ENCODE measurements at regions not wholly inside any gene's neighbourhood (a gene's known extent, or its start where the extent isn't known, plus 50 kb on each side); places are given as distances from the start of the nearest gene placed in this dataset.
"Not testable (repeated sequence)": the region's sequence is repeated elsewhere in the genome, so short reads cannot be mapped to it uniquely, and the experiment has no call there.

GRCh38 chr1:146729642-146730344 lies 208.3 kb upstream of the NBPF12 start:
- DNase-seq (ENCODE audit: low spot score), result not testable (repeated sequence)

GRCh38 chr1:146715054-146715453 lies 223.1 kb upstream of the NBPF12 start:
- not testable (repeated sequence) for DNase-seq (ENCODE audit: low spot score)

GRCh38 chr1:146710838-146711521 lies 227.1 kb upstream of the NBPF12 start:
- not testable (repeated sequence) for DNase-seq (ENCODE audit: low spot score)

- DNase-seq (ENCODE audit: low spot score), result not testable (repeated sequence)
Measured at GRCh38 chr1:146709302-146709701, 228.8 kb upstream of the NBPF12 start.

- not testable (repeated sequence) for DNase-seq (ENCODE audit: low spot score)
Measured at GRCh38 chr1:146704162-146704724, 233.9 kb upstream of the NBPF12 start.

- not testable (repeated sequence) for DNase-seq (ENCODE audit: low spot score)
Measured at GRCh38 chr1:146701320-146701719, 236.8 kb upstream of the NBPF12 start.

- DNase-seq (ENCODE audit: low spot score), result not testable (repeated sequence)
Measured at GRCh38 chr1:146695388-146695787, 242.7 kb upstream of the NBPF12 start.

- DNase-seq (ENCODE audit: low spot score), result not testable (repeated sequence)
Measured at GRCh38 chr1:146691798-146692197, 246.3 kb upstream of the NBPF12 start.

GRCh38 chr1:146688893-146689292 lies 249.2 kb upstream of the NBPF12 start:
- not testable (repeated sequence) for DNase-seq (ENCODE audit: low spot score)

GRCh38 chr1:146686777-146687366 lies 251.3 kb upstream of the NBPF12 start:
- not testable (repeated sequence) for DNase-seq (ENCODE audit: low spot score)

- DNase-seq (ENCODE audit: low spot score), result not testable (repeated sequence)
Measured at GRCh38 chr1:146683126-146683429, 255.0 kb upstream of the NBPF12 start.

- not testable (repeated sequence) for DNase-seq (ENCODE audit: low spot score)
Measured at GRCh38 chr1:146682227-146683125, 255.6 kb upstream of the NBPF12 start.

- DNase-seq (ENCODE audit: low spot score), result not testable (repeated sequence)
Measured at GRCh38 chr1:146673729-146674299, 264.3 kb upstream of the NBPF12 start.

- DNase-seq (ENCODE audit: low spot score), result not testable (repeated sequence)
Measured at GRCh38 chr1:146672608-146673007, 265.5 kb upstream of the NBPF12 start.

- DNase-seq (ENCODE audit: low spot score), result not testable (repeated sequence)
Measured at GRCh38 chr1:146671588-146671987, 266.5 kb upstream of the NBPF12 start.

- not testable (repeated sequence) for DNase-seq (ENCODE audit: low spot score)
Measured at GRCh38 chr1:146670832-146671566, 267.1 kb upstream of the NBPF12 start.

GRCh38 chr1:146666275-146666674 lies 271.8 kb upstream of the NBPF12 start:
- DNase-seq (ENCODE audit: low spot score), result not testable (repeated sequence)

- not testable (repeated sequence) for DNase-seq (ENCODE audit: low spot score)
Measured at GRCh38 chr1:146660242-146660641, 277.9 kb upstream of the NBPF12 start.

GRCh38 chr1:146656356-146657060 lies 281.6 kb upstream of the NBPF12 start:
- DNase-seq (ENCODE audit: low spot score), result not testable (repeated sequence)

Measured in mesenteric fat pad (tissue), 1 donor.